K562 (cell line): ENCODE measurements at regions not wholly inside any gene's neighbourhood (a gene's known extent, or its start where the extent isn't known, plus 50 kb on each side); places are given as distances from the start of the nearest gene placed in this dataset.

ENCODE experiments used
- ATAC-seq: fragments of 200-7000 bp; cut with Tn5 transposase; 3 replicates; pipeline ENCODE4 v1.9.1; 2020; ENCODE audit warnings: moderate library complexity
- BruUV-seq: library from RNA; stranded (reverse); fragments of 400-500 nt; replicated peaks from 2 replicates; lab custom pipeline; 2021; lab: Mats Ljungman, UMichigan
- CTCF ChIA-PET: fragments of 300-600 bp; formaldehyde crosslinking; extraction: SDS; loops from one replicate; lab custom pipeline; 2021; ENCODE audit warnings: low intra/inter-chr PET ratio; lab: Yijun Ruan, JAX
- POLR2A ChIA-PET: fragments of 300-600, 350-650 bp; sonication (Branson Sonifier 250); formaldehyde crosslinking; extraction: SDS; loops from one replicate; lab custom pipeline; 2021; ENCODE audit warnings: antibody characterized with exemption, inconsistent platforms; lab: Yijun Ruan, JAX
- DNase-seq, 4 experiments: peaks; one replicate each; pipeline versions ENCODE4 v3.0.0 to v3.0.0-alpha.2; 2011 to 2018; ENCODE audit warnings: low spot score in 3 of 4, mixed read lengths in 3 of 4; ENCODE audit errors: extremely low read depth in 1 of 4
- FAIRE-seq: peaks from 2 replicates; lab custom pipeline; 2011; peaks lifted over from hg19 to GRCh38; lab: Jason Lieb, UNC
- H2AFZ ChIP-seq: 2 replicates; pipeline ENCODE4 v1.6.0; 2011; ENCODE audit warnings: low read depth, low read length, control low read depth, inconsistent platforms
- H3K27ac ChIP-seq: fragments of 200-600 bp; 3 replicates; pipeline ENCODE4 v1.8.0; 2011; ENCODE audit warnings: low read depth, mild to moderate bottlenecking, control low read depth, inconsistent platforms, low read length, moderate library complexity, mixed read lengths; ENCODE audit errors: extremely low read depth
- H3K27me3 ChIP-seq, 2 experiments: fragments of 300-600 bp in 1 of 2; 2 replicates in 1 of 2; 3 replicates in 1 of 2; pipeline versions ENCODE4 v1.6.0 to v1.8.0; 2011; ENCODE audit warnings: inconsistent platforms in 2 of 2, low read length in 2 of 2, mild to moderate bottlenecking in 1 of 2, mixed read lengths in 1 of 2, moderate library complexity in 1 of 2; ENCODE audit not compliant: control insufficient read depth in 2 of 2, insufficient read depth in 2 of 2
- H3K36me3 ChIP-seq: fragments of 300-600 bp; 3 replicates; pipeline ENCODE4 v1.8.0; 2011; ENCODE audit warnings: mild to moderate bottlenecking, low read length, inconsistent platforms; ENCODE audit not compliant: control insufficient read depth, insufficient read depth
- H3K4me1 ChIP-seq, 2 experiments: fragments of 200-600 bp in 1 of 2; replicated peaks in 1 of 2; 2 replicates in 1 of 2; 3 replicates in 1 of 2; pipeline versions ENCODE4 v1.5.1 to v1.8.0; 2011; ENCODE audit warnings: inconsistent platforms in 2 of 2, low read length in 2 of 2, mild to moderate bottlenecking in 1 of 2, mixed read lengths in 1 of 2, moderate library complexity in 1 of 2; ENCODE audit not compliant: control insufficient read depth in 2 of 2, insufficient read depth in 2 of 2
- H3K4me2 ChIP-seq: 2 replicates; pipeline ENCODE4 v1.6.1; 2011; ENCODE audit warnings: low read length, control low read depth, inconsistent platforms, mixed read lengths; ENCODE audit not compliant: insufficient read depth
- H3K4me3 ChIP-seq: fragments of 200-600 bp; sonication (generic), shearing (Covaris generic); 2 replicates; pipeline ENCODE4 v1.5.1; 2016; ENCODE audit warnings: control low read depth, inconsistent platforms
- H3K79me2 ChIP-seq: fragments of 200-600 bp; 3 replicates; pipeline ENCODE4 v1.8.0; 2011; ENCODE audit warnings: low read length, inconsistent platforms; ENCODE audit not compliant: control insufficient read depth, insufficient read depth
- H3K9ac ChIP-seq, 2 experiments: 2 replicates each; pipeline versions ENCODE4 v1.6.0 to v1.6.1; 2011; ENCODE audit warnings: low read depth in 2 of 2, low read length in 2 of 2, control low read depth in 1 of 2, inconsistent platforms in 1 of 2, mild to moderate bottlenecking in 1 of 2, mixed read lengths in 1 of 2; ENCODE audit not compliant: insufficient read depth in 1 of 2
- H3K9me1 ChIP-seq: one replicate; pipeline ENCODE4 v1.6.0; 2011; ENCODE audit warnings: inconsistent platforms, mild to moderate bottlenecking, low read length, moderate library complexity; ENCODE audit not compliant: control insufficient read depth, insufficient read depth
- H3K9me3 ChIP-seq: replicated peaks from 2 replicates; pipeline ENCODE4 v1.5.1; 2011; ENCODE audit warnings: low read depth, low read length, inconsistent platforms; ENCODE audit not compliant: control insufficient read depth, insufficient read depth
- H4K20me1 ChIP-seq: replicated peaks from 2 replicates; pipeline ENCODE4 v1.6.1; 2011; ENCODE audit warnings: low read length, inconsistent platforms, mixed read lengths; ENCODE audit not compliant: control insufficient read depth, insufficient read depth
- C11orf30 ChIP-seq: fragments of 450-650 bp; IDR thresholded peaks from 2 replicates; pipeline ENCODE4 v1.6.1; 2016; ENCODE audit warnings: low read depth, mild to moderate bottlenecking
- CREB1 ChIP-seq, 2 experiments: sonication (generic) in 1 of 2; formaldehyde crosslinking in 1 of 2; IDR thresholded peaks; 2 replicates each; pipeline versions ENCODE4 v1.6.1 to v1.8.0; 2012 to 2022; ENCODE audit warnings: inconsistent platforms in 1 of 2, mild to moderate bottlenecking in 1 of 2, missing genetic modification reagents in 1 of 2, moderate library complexity in 1 of 2
- KLF16 ChIP-seq: IDR thresholded peaks from 2 replicates; pipeline ENCODE4 v1.6.1; 2016; ENCODE audit warnings: antibody characterized with exemption
- MAFF ChIP-seq: IDR thresholded peaks from 2 replicates; pipeline ENCODE4 v1.6.1; 2012; ENCODE audit warnings: low read length, improper control_type of control experiment
- MAFG ChIP-seq: fragments of 450-650 bp; conservative IDR thresholded peaks from 2 replicates; pipeline ENCODE4 v1.6.1; 2016; ENCODE audit warnings: missing genetic modification characterization, missing compliant biosample characterization
- MAFK ChIP-seq: IDR thresholded peaks from 2 replicates; pipeline ENCODE4 v1.6.1; 2011; ENCODE audit warnings: low read length, improper control_type of control experiment
- NCOA6 ChIP-seq: fragments of 450-650 bp; IDR thresholded peaks from 2 replicates; pipeline ENCODE4 v1.6.1; 2017; ENCODE audit warnings: mild to moderate bottlenecking
- NR0B1 ChIP-seq: fragments of 450-650 bp; IDR thresholded peaks from one replicate; pipeline ENCODE4 v1.6.1; 2018; ENCODE audit warnings: mild to moderate bottlenecking, moderate library complexity; ENCODE audit not compliant: partially characterized antibody
- TAF1 ChIP-seq: IDR thresholded peaks from 2 replicates; pipeline ENCODE4 v1.6.1; 2011; ENCODE audit warnings: mild to moderate bottlenecking, low read length, moderate library complexity; ENCODE audit not compliant: insufficient read depth, control insufficient read depth, severe bottlenecking; ENCODE audit errors: extremely low read depth
- ZNF274 ChIP-seq: IDR thresholded peaks from 2 replicates; pipeline ENCODE4 v1.6.1; 2011; ENCODE audit warnings: low read depth, mild to moderate bottlenecking, low read length, moderate library complexity, borderline replicate concordance
- ZNF316 ChIP-seq: fragments of 450-650 bp; IDR thresholded peaks from 2 replicates; pipeline ENCODE4 v1.6.1; 2016
- ZNF398 ChIP-seq: fragments of 250-450 bp; sonication (Bioruptor Pico); IDR thresholded peaks from 2 replicates; pipeline ENCODE4 v1.8.0; 2021; ENCODE audit warnings: moderate library complexity, mild to moderate bottlenecking, inconsistent platforms
- ZNF436 ChIP-seq: fragments of 250-450, 450-650 bp; sonication (Bioruptor Pico); formaldehyde crosslinking; IDR thresholded peaks from 2 replicates; pipeline ENCODE4 v1.7.0; 2020; ENCODE audit warnings: mild to moderate bottlenecking
- ZNF830 ChIP-seq: fragments of 250-450 bp; sonication (Bioruptor Pico); IDR thresholded peaks from 2 replicates; pipeline ENCODE4 v1.5.0; 2021; ENCODE audit warnings: mild to moderate bottlenecking
- WGBS: fragments of 100-300 bp; shearing (Covaris generic); methylation state at CpG from one replicate; pipeline ENCODE4 v1.1.6; 2016; ENCODE audit warnings: low coverage, mixed read lengths; ENCODE audit not compliant: insufficient coverage; ENCODE audit errors: missing lambda C conversion rate; 5-methylcytosine and 5-hydroxymethylcytosine counted together
- in situ Hi-C: fragments of 300-500 bp; cut with MboI; formaldehyde crosslinking; loops from 4 replicates; pipeline ENCODE4 v1.15.0; 2018; ENCODE audit warnings: inconsistent platforms, mixed read lengths
- intact Hi-C: fragments of 100-400 bp; cut with micrococcal nuclease; formaldehyde crosslinking; loops from 2 replicates; pipeline ENCODE4 v1.14.2; 2022
- TF ChIP-seq, protein P1 (sequence below): fragments of 450-650 bp; IDR thresholded peaks from 2 replicates; pipeline ENCODE4 v1.6.1; 2016; ENCODE audit warnings: low read depth, mild to moderate bottlenecking, moderate library complexity

DNA sequence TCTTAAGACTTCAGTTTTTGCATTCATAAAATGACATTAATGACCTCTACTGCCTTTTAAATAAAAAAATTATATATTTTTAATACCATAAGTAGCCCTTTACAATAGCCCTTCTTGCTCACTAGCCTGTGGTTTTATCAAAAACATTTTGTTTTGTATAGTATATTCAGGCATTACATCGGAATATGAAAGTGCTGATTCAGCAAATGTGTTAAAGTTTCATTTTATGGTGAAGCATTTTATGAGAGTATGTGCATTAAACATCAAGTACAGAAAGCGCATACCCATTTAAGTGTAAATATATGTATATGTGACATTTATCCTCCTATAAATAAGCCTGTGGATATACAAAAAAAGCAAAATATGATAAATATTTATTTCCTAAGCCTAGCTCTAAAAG, 56.2 kb upstream of the GABRB2 start:
- 2% methylated on average over 2 of the region's 2 CpGs for WGBS
- FAIRE-seq (no peak), ATAC-seq (no peak), DNase-seq (no peak)
- in situ Hi-C loops, result no loop called here
- ChIA-PET CTCF (no interaction called here), POLR2A (no interaction called here)
- H3K9me3 ChIP-seq, result no peaks in the 10 kb centered on the region
- H3K4me1 ChIP-seq, result no peaks in the 10 kb centered on the region
- no peaks in the 10 kb centered on the region for H3K36me3 ChIP-seq
- no peak overlapping the region for H3K4me2 ChIP-seq
- no peak overlapping the region for H3K4me3 ChIP-seq
- no TSS peak for BruUV-seq
- TF ChIP-seq MAFG (tag) (peak; percentile 89), C11orf30 (peak; percentile 85), ZNF316 (peak; percentile 92), NR0B1 (no peak), ZNF274 (no peak), MAFK (peak; percentile 99), MAFF (peak; percentile 98)
- H3K27ac ChIP-seq, result no peak overlapping the region
- no peaks in the 10 kb centered on the region for H4K20me1 ChIP-seq
- H2AFZ ChIP-seq, result no peak overlapping the region
- H3K27me3 ChIP-seq, result no peaks in the 10 kb centered on the region
- H3K9me1 ChIP-seq, result no peaks in the 10 kb centered on the region
- H3K9ac ChIP-seq, result no peak overlapping the region
- H3K79me2 ChIP-seq, result no peaks in the 10 kb centered on the region
- intact Hi-C loops, result no loop called here

GRCh38 chr5:161600156-161600555, 53.6 kb upstream of the GABRB2 start:
- no peak overlapping the region for H2AFZ ChIP-seq
- no peak overlapping the region for H3K4me3 ChIP-seq
- ChIA-PET CTCF (no interaction called here), POLR2A (no interaction called here)
- no TSS peak for BruUV-seq
- no peak overlapping the region for H3K27ac ChIP-seq
- H3K4me1 ChIP-seq, result no peaks in the 10 kb centered on the region
- H3K36me3 ChIP-seq, result no peaks in the 10 kb centered on the region
- DNase-seq (no peak), FAIRE-seq (no peak), ATAC-seq (no peak)
- no peak overlapping the region for H3K9ac ChIP-seq
- no peaks in the 10 kb centered on the region for H3K79me2 ChIP-seq
- intact Hi-C loops, result no loop called here
- no peaks in the 10 kb centered on the region for H3K9me3 ChIP-seq
- H3K27me3 ChIP-seq, result no peaks in the 10 kb centered on the region
- WGBS, result 11% methylated on average over 3 of the region's 3 CpGs
- in situ Hi-C loops, result no loop called here
- H3K9me1 ChIP-seq, result no peaks in the 10 kb centered on the region
- no peak overlapping the region for H3K4me2 ChIP-seq
- H4K20me1 ChIP-seq, result no peaks in the 10 kb centered on the region
- TF ChIP-seq, protein P1, sequence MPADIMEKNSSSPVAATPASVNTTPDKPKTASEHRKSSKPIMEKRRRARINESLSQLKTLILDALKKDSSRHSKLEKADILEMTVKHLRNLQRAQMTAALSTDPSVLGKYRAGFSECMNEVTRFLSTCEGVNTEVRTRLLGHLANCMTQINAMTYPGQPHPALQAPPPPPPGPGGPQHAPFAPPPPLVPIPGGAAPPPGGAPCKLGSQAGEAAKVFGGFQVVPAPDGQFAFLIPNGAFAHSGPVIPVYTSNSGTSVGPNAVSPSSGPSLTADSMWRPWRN, result no peak
- TF ChIP-seq ZNF398 (CRISPR knock-in tag) (no peak), CREB1 (IDR thresholded peaks at IDR 0.05) (no peak), CREB1 (CRISPR knock-in tag; IDR thresholded peaks at IDR 0.05) (no peak), KLF16 (no peak), TAF1 (no peak), ZNF436 (no peak), ZNF830 (CRISPR knock-in tag) (no peak), NCOA6 (no peak)
